SU-DHL-6 (cell line): ENCODE measurements at regions not wholly inside any gene's neighbourhood (a gene's known extent, or its start where the extent isn't known, plus 50 kb on each side); places are given as distances from the start of the nearest gene placed in this dataset.

Experiments used
- CTCF ChIP-seq: fragments of 200-600 bp; sonication (generic); IDR thresholded peaks from one replicate; pipeline ENCODE4 v1.5.1; 2017; ENCODE audit warnings: antibody characterized with exemption, mild to moderate bottlenecking, low read length, moderate library complexity; ENCODE audit not compliant: insufficient read depth, poor library complexity, severe bottlenecking
- EZH2phosphoT487 ChIP-seq: fragments of 200-600 bp; sonication (generic), shearing (Covaris generic); conservative IDR thresholded peaks from 2 replicates; pipeline ENCODE4 v1.6.1; 2018; ENCODE audit warnings: mild to moderate bottlenecking, antibody characterized with exemption, low read length, moderate library complexity, mixed read lengths

GRCh38 chr13:24943136-24943535, 152.8 kb upstream of the PABPC3 start:
- no peak for TF ChIP-seq CTCF
- no peak for TF ChIP-seq EZH2phosphoT487
